Heart left ventricle (tissue), 16 donors: ENCODE measurements at regions not wholly inside any gene's neighbourhood (a gene's known extent, or its start where the extent isn't known, plus 50 kb on each side); places are given as distances from the start of the nearest gene placed in this dataset.

ENCODE experiments used
- ATAC-seq, 4 donors: fragments of 200-7000 bp; cut with Tn5 transposase; one replicate each; pipeline ENCODE4 v1.9.1; 2020 to 2022; ENCODE audit warnings: moderate library complexity in 4 of 4, mild to moderate bottlenecking in 3 of 4, moderate number of reproducible peaks in 1 of 4
- DNase-seq, 5 donors: peaks; one replicate each; pipeline ENCODE4 v3.0.0-alpha.2; 2020
- H3K27ac ChIP-seq, 12 donors: fragments of 200-600 bp; sonication (generic) in 4 of 12; one replicate each; pipeline versions ENCODE4 v1.5.0 to v1.8.0; 2016 to 2022; ENCODE audit warnings: mild to moderate bottlenecking in 2 of 12
- H3K27me3 ChIP-seq, 9 donors: fragments of 200-600 bp; sonication (generic) in 2 of 9; one replicate each; pipeline versions ENCODE4 v1.5.1 to v1.8.0; 2016 to 2022; ENCODE audit warnings: mild to moderate bottlenecking in 3 of 9
- H3K36me3 ChIP-seq, 9 donors: fragments of 200-600 bp; sonication (generic) in 2 of 9; one replicate each; pipeline versions ENCODE4 v1.5.0 to v1.8.0; 2018 to 2022; ENCODE audit warnings: mild to moderate bottlenecking in 2 of 9
- H3K4me1 ChIP-seq, 12 donors: fragments of 200-600 bp; sonication (generic) in 4 of 12; one replicate each; pipeline versions ENCODE4 v1.5.0 to v1.8.0; 2016 to 2022; ENCODE audit warnings: mild to moderate bottlenecking in 3 of 12
- H3K4me3 ChIP-seq, 12 donors: fragments of 200-600 bp; sonication (generic) in 4 of 12; one replicate each; pipeline versions ENCODE4 v1.5.0 to v1.8.0; 2017 to 2022; ENCODE audit warnings: mild to moderate bottlenecking in 9 of 12, moderate library complexity in 4 of 12
- H3K9me3 ChIP-seq, 12 donors: fragments of 200-600 bp; sonication (generic) in 4 of 12; one replicate each; pipeline versions ENCODE4 v1.5.0 to v1.8.0; 2016 to 2022; ENCODE audit warnings: mild to moderate bottlenecking in 1 of 12
- CTCF ChIP-seq, 12 donors: fragments of 200-600 bp; sonication (generic) in 4 of 12; IDR thresholded peaks; one replicate each; pipeline versions ENCODE4 v1.5.0 to v1.8.0; 2018 to 2022; ENCODE audit warnings: antibody characterized with exemption in 12 of 12, mild to moderate bottlenecking in 5 of 12
- POLR2A ChIP-seq, 2 donors: fragments of 450-650 bp; IDR thresholded peaks; one replicate each; pipeline ENCODE4 v1.6.1; 2017; ENCODE audit warnings: antibody characterized with exemption in 2 of 2, mild to moderate bottlenecking in 2 of 2, moderate library complexity in 2 of 2
- WGBS, 4 donors: extraction: QIAGEN DNeasy Blood & Tissue Kit in 2 of 4; methylation state at CpG; one replicate each; pipeline versions ENCODE4 v1.1.5 to v1.1.7; 2013 to 2018; 5-methylcytosine and 5-hydroxymethylcytosine counted together
- intact Hi-C, 10 donors: fragments of 100-400 bp; cut with DNase I; formaldehyde crosslinking; loops; one replicate each; pipeline versions ENCODE4 v1.11.1 to v1.14.2; 2022
- donor health status: ischemic (EF 13 %, LVEDD 7.1; RV severe dilation, severe dysfunction).
- donor health status: healthy with polysubstance abuse.
- donor health status: DM: no; HTN: yes; CAD: no.
- donor health status: DM: no; HTN: no; CAD: no.
- donor health status: ischemic (EF 25% LVEDD 6.9; RV normal size, moderate dysfunction).
- donor health status: ischemic (EF 25% LVEDD 5.7; RV mildly dilated, moderate dysfunction).
- donor health status: healthy.
- donor health status: DM: yes; HTN: yes; CAD: no.
- donor health status: ischemic (EF 35%, LVEDD 5.7; RV mildly dilated, moderate dysfunction).
- donor health status: nonischemic (EF 11% LVEDD 7.7; RV severe dilation, severe dysfunction).
- donor health status: DM: yes; HTN: yes; CAD: no.
- donor health status: PGD.
- donor health status: ischemic (EF 29% LVEDD 5.4; RV normal size, mild dysfunction).
- donor health status: nonischemic (EF 23%, LVEDD 6.1; RV moderate dilation, normal function).

- Histone ChIP-seq H3K9me3 (no peaks in the 10 kb centered on the region), H3K4me1 (no peaks in the 10 kb centered on the region), H3K27ac (no peak overlapping the region), H3K4me3 (no peak overlapping the region), H3K36me3 (no peaks in the 10 kb centered on the region), H3K27me3 (peaks cover 0 to 12% (median 4%) of the 10 kb centered on the region in 9 donors)
- 52 to 84% (median 64%) methylated on average over 4 of the region's 4 CpGs for WGBS, 4 donors
- intact Hi-C loops = no loop called here
- DNase-seq = no peak
- no peak for TF ChIP-seq CTCF (IDR thresholded peaks at IDR 0.05)
- no peak for TF ChIP-seq POLR2A (IDR thresholded peaks at IDR 0.05)
- peak in 2 of 4 donors; percentile 59 to 67 for ATAC-seq
Observed at GRCh38 chr20:60624066-60624465, 628.0 kb upstream of the CDH4 start.

- TF ChIP-seq POLR2A (IDR thresholded peaks at IDR 0.05) (no peak), CTCF (IDR thresholded peaks at IDR 0.05) (no peak)
- ATAC-seq = no peak
- WGBS, 4 donors = 62 to 77% (median 64%) methylated on average over 3 of the region's 3 CpGs
- Histone ChIP-seq H3K4me1 (no peaks in the 10 kb centered on the region), H3K9me3 (no peaks in the 10 kb centered on the region), H3K27ac (no peak overlapping the region), H3K27me3 (peaks cover 0 to 8% (median 0%) of the 10 kb centered on the region in 9 donors), H3K36me3 (no peaks in the 10 kb centered on the region), H3K4me3 (no peak overlapping the region)
- DNase-seq = no peak
- intact Hi-C loops = loop anchor here in 1 of 10 donors (2.0 kb wide), 1 partner anchor 39 kb away; no protein-coding TSS in a partner anchor
Observed at GRCh38 chr20:60627751-60628565, 624.1 kb upstream of the CDH4 start.

GRCh38 chr20:60628749-60629148, 623.3 kb upstream of the CDH4 start:
- ATAC-seq = no peak
- intact Hi-C loops = no loop called here
- Histone ChIP-seq H3K27ac (no peak overlapping the region), H3K4me3 (no peak overlapping the region), H3K27me3 (peaks cover 0 to 8% (median 0%) of the 10 kb centered on the region in 9 donors), H3K9me3 (no peaks in the 10 kb centered on the region), H3K36me3 (no peaks in the 10 kb centered on the region), H3K4me1 (no peaks in the 10 kb centered on the region)
- no peak for TF ChIP-seq POLR2A (IDR thresholded peaks at IDR 0.05)
- no peak for TF ChIP-seq CTCF (IDR thresholded peaks at IDR 0.05)
- WGBS, 4 donors = 64 to 87% (median 77%) methylated on average over 4 to 7 of the region's 7 CpGs
- DNase-seq = no peak

GRCh38 chr20:60629206-60629605, 622.9 kb upstream of the CDH4 start:
- 91 to 97% (median 94%) methylated on average over 4 of the region's 4 CpGs for WGBS, 4 donors
- DNase-seq = no peak
- intact Hi-C loops = no loop called here
- H3K27ac ChIP-seq = no peak overlapping the region
- H3K27me3 ChIP-seq = peaks cover 0 to 5% (median 0%) of the 10 kb centered on the region in 9 donors
- no peaks in the 10 kb centered on the region for H3K4me1 ChIP-seq
- H3K36me3 ChIP-seq = no peaks in the 10 kb centered on the region
- no peak overlapping the region for H3K4me3 ChIP-seq
- ATAC-seq = no peak
- TF ChIP-seq CTCF (IDR thresholded peaks at IDR 0.05) (no peak), POLR2A (IDR thresholded peaks at IDR 0.05) (no peak)
- H3K9me3 ChIP-seq = no peaks in the 10 kb centered on the region
